Hepatocyte (in vitro differentiated cells): ENCODE measurements at regions not wholly inside any gene's neighbourhood (a gene's known extent, or its start where the extent isn't known, plus 50 kb on each side); places are given as distances from the start of the nearest gene placed in this dataset.

Experiments used
- DNase-seq: peaks from one replicate; pipeline ENCODE4 v3.0.0-alpha.2; 2016; ENCODE audit warnings: low spot score
- H2AFZ ChIP-seq: fragments of 200-600 bp; sonication (generic); 2 replicates; pipeline ENCODE4 v1.6.0; 2016; ENCODE audit warnings: antibody characterized with exemption, mild to moderate bottlenecking
- H3K27ac ChIP-seq: fragments of 200-600 bp; sonication (generic); 2 replicates; pipeline ENCODE4 v1.5.1; 2016; ENCODE audit warnings: mild to moderate bottlenecking
- H3K27me3 ChIP-seq: fragments of 200-600 bp; sonication (generic); 2 replicates; pipeline ENCODE4 v1.6.1; 2016
- H3K36me3 ChIP-seq: fragments of 200-600 bp; sonication (generic); replicated peaks from 2 replicates; pipeline ENCODE4 v1.5.1; 2016; ENCODE audit warnings: low read depth; ENCODE audit not compliant: insufficient read depth
- H3K4me1 ChIP-seq: fragments of 200-600 bp; sonication (generic); 2 replicates; pipeline ENCODE4 v1.5.1; 2016; ENCODE audit warnings: mild to moderate bottlenecking, moderate library complexity; ENCODE audit not compliant: insufficient read depth
- H3K4me2 ChIP-seq: fragments of 200-600 bp; sonication (generic); 2 replicates; pipeline ENCODE4 v1.6.0; 2016
- H3K4me3 ChIP-seq: fragments of 200-600 bp; sonication (generic); 2 replicates; pipeline ENCODE4 v1.5.1; 2016; ENCODE audit warnings: mild to moderate bottlenecking
- H3K79me2 ChIP-seq: fragments of 200-600 bp; sonication (generic); 2 replicates; pipeline ENCODE4 v1.6.0; 2017; ENCODE audit warnings: mild to moderate bottlenecking
- H3K9me2 ChIP-seq: fragments of 200-600 bp; sonication (generic); replicated peaks from 2 replicates; pipeline ENCODE4 v1.6.0; 2017; ENCODE audit warnings: mild to moderate bottlenecking; ENCODE audit not compliant: insufficient read depth
- H3K9me3 ChIP-seq: fragments of 200-600 bp; sonication (generic); 2 replicates; pipeline ENCODE4 v1.5.1; 2016; ENCODE audit warnings: low read depth, mild to moderate bottlenecking
- H4K20me1 ChIP-seq: fragments of 200-600 bp; sonication (generic); 2 replicates; pipeline ENCODE4 v1.6.0; 2016; ENCODE audit warnings: mild to moderate bottlenecking; ENCODE audit not compliant: insufficient read depth, poor library complexity, severe bottlenecking
- EZH2 ChIP-seq: fragments of 200-600 bp; sonication (generic); IDR thresholded peaks from 2 replicates; pipeline ENCODE4 v1.6.1; 2016; ENCODE audit warnings: antibody characterized with exemption, mild to moderate bottlenecking, borderline replicate concordance
- EZH2phosphoT487 ChIP-seq: fragments of 200-600 bp; sonication (generic); IDR thresholded peaks from one replicate; pipeline ENCODE4 v1.6.1; 2018; ENCODE audit warnings: antibody characterized with exemption, mild to moderate bottlenecking, low read depth, moderate library complexity; ENCODE audit not compliant: unreplicated experiment, severe bottlenecking
- WGBS: methylation state at CpG from one replicate; pipeline ENCODE4 v1.1.6; 2016; ENCODE audit warnings: low lambda C conversion rate; ENCODE audit errors: missing lambda C conversion rate; 5-methylcytosine and 5-hydroxymethylcytosine counted together
- TF ChIP-seq, protein P1 (sequence below): fragments of 200-600 bp; sonication (generic); IDR thresholded peaks from 2 replicates; pipeline ENCODE4 v1.5.1; 2016; ENCODE audit warnings: antibody characterized with exemption, mild to moderate bottlenecking; ENCODE audit not compliant: poor library complexity

DNA sequence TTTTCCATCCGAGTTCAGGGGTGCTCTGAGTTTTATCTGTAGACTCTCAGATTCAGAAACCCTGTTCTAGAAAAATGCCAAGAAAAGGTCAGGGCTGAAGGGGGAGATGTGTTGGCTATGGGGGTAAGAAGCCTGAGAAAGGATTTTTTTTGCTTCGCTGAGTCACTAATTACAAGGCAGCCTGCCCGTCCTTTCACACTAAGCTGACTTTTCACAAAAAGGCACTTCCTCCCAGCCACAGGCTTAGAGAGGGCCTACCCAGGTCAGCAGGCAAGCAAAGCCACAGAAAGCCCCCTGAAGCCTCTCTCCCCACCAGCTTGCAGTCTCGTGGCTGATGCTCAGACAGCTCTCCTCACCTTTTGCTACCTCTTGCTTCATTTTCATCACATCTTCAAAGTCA is 192.6 kb upstream of the PRICKLE2 start:
- H2AFZ ChIP-seq: no peak overlapping the region
- no peak overlapping the region for H3K4me3 ChIP-seq
- no peaks in the 10 kb centered on the region for H3K9me3 ChIP-seq
- H4K20me1 ChIP-seq: no peaks in the 10 kb centered on the region
- no peak for TF ChIP-seq EZH2phosphoT487
- TF ChIP-seq, protein P1, sequence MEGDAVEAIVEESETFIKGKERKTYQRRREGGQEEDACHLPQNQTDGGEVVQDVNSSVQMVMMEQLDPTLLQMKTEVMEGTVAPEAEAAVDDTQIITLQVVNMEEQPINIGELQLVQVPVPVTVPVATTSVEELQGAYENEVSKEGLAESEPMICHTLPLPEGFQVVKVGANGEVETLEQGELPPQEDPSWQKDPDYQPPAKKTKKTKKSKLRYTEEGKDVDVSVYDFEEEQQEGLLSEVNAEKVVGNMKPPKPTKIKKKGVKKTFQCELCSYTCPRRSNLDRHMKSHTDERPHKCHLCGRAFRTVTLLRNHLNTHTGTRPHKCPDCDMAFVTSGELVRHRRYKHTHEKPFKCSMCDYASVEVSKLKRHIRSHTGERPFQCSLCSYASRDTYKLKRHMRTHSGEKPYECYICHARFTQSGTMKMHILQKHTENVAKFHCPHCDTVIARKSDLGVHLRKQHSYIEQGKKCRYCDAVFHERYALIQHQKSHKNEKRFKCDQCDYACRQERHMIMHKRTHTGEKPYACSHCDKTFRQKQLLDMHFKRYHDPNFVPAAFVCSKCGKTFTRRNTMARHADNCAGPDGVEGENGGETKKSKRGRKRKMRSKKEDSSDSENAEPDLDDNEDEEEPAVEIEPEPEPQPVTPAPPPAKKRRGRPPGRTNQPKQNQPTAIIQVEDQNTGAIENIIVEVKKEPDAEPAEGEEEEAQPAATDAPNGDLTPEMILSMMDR: no peak
- no peak for TF ChIP-seq EZH2
- H3K36me3 ChIP-seq: no peaks in the 10 kb centered on the region
- H3K4me2 ChIP-seq: no peak overlapping the region
- no peak for DNase-seq
- H3K9me2 ChIP-seq: no peaks in the 10 kb centered on the region
- H3K27ac ChIP-seq: no peak overlapping the region
- no peaks in the 10 kb centered on the region for H3K4me1 ChIP-seq
- H3K27me3 ChIP-seq: no peaks in the 10 kb centered on the region
- no peaks in the 10 kb centered on the region for H3K79me2 ChIP-seq
- WGBS: 50% methylated on average over 4 of the region's 4 CpGs

DNA sequence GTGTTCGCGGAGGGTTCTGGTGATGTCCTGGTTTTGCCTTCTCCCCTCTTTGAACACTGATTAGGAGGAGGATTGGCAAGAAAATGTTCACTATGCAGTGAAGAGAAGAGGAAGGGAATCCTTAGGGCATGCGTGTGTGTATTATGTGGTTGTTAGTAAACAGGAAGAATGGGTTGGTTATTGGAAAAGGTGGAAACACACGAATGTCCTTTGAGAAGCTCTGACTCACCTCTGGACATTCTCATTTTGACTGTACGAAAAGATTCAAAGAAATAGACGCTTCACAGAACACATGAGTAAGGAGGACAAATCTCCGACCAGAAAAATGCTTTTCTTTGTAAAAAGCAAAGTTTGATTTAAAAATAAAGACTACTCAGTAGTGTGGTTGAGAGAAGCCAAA is 188.8 kb upstream of the PRICKLE2 start:
- Histone ChIP-seq H3K4me1 (no peaks in the 10 kb centered on the region), H3K4me2 (no peak overlapping the region), H3K9me3 (no peaks in the 10 kb centered on the region), H2AFZ (no peak overlapping the region), H4K20me1 (no peaks in the 10 kb centered on the region), H3K4me3 (no peak overlapping the region), H3K27ac (no peak overlapping the region), H3K36me3 (no peaks in the 10 kb centered on the region), H3K79me2 (no peaks in the 10 kb centered on the region), H3K27me3 (no peaks in the 10 kb centered on the region), H3K9me2 (no peaks in the 10 kb centered on the region)
- TF ChIP-seq, protein P1: no peak
- TF ChIP-seq EZH2 (no peak), EZH2phosphoT487 (no peak)
- WGBS: 80% methylated on average over 7 of the region's 7 CpGs
- no peak for DNase-seq

DNA sequence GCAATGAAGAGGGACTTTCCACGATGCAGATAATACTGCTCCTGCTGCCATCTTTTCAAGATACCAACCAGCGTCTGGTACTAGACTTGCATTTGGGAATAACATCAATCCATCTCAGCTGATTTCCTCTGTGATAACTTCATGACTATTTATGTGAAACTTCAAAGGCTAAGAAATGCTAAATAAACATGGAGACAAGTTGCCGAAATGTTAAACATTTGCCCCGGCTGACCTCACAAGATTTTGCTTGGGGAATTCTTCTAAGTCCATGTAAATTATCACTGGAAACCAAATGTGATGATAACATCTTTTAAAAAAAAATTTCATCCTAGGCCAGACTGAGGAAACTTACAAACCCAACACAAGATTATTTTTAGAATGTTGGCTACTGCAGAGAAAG is 185.8 kb upstream of the PRICKLE2 start:
- Histone ChIP-seq H3K36me3 (no peaks in the 10 kb centered on the region), H3K79me2 (no peaks in the 10 kb centered on the region), H3K9me3 (no peaks in the 10 kb centered on the region), H2AFZ (no peak overlapping the region), H3K4me2 (no peak overlapping the region), H3K4me1 (no peaks in the 10 kb centered on the region), H3K27me3 (no peaks in the 10 kb centered on the region), H3K27ac (no peak overlapping the region), H3K9me2 (no peaks in the 10 kb centered on the region), H4K20me1 (no peaks in the 10 kb centered on the region), H3K4me3 (no peak overlapping the region)
- no peak for TF ChIP-seq EZH2phosphoT487
- TF ChIP-seq, protein P1: no peak
- no peak for TF ChIP-seq EZH2
- 35% methylated on average over 4 of the region's 4 CpGs for WGBS
- no peak for DNase-seq

DNA sequence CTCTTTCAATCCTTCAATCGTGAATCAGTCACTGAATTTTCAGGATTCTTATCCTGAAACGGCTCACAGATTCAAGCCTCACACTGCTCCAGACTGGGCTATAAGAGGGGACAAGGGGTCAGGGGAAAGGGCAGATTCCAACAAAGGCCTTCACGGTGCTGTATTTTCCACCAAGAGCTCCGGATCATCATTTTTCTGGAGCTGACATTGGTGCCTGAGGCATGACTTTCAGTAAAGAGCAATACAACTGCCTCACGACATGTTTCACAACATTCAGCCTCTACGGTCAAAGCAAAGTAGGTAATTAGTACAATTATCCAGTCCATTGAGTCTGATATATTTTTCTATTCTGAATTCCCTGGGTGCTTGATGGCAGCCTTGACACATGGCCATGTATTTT is 185.0 kb upstream of the PRICKLE2 start:
- Histone ChIP-seq H3K4me2 (no peak overlapping the region), H3K9me2 (no peaks in the 10 kb centered on the region), H3K9me3 (no peaks in the 10 kb centered on the region), H3K79me2 (no peaks in the 10 kb centered on the region), H3K36me3 (no peaks in the 10 kb centered on the region), H3K27ac (no peak overlapping the region), H3K27me3 (no peaks in the 10 kb centered on the region), H3K4me1 (no peaks in the 10 kb centered on the region), H2AFZ (no peak overlapping the region), H3K4me3 (no peak overlapping the region), H4K20me1 (no peaks in the 10 kb centered on the region)
- no peak for TF ChIP-seq EZH2phosphoT487
- no peak for TF ChIP-seq EZH2
- TF ChIP-seq, protein P1: no peak
- WGBS: 85% methylated on average over 6 of the region's 6 CpGs
- DNase-seq: no peak
